ENCODE measurements at regions not wholly inside any gene's neighbourhood (a gene's known extent, or its start where the extent isn't known, plus 50 kb on each side); places are given as distances from the start of the nearest gene placed in this dataset.

- no peak for DNase-seq (ENCODE audit: low read depth)
These were observed 264.7 kb upstream of the KCNH8 start for GRCh38 chr3:18883571-18883970.

GRCh38 chr3:18880691-18881090, 267.6 kb upstream of the KCNH8 start:
- DNase-seq (ENCODE audit: low read depth): no peak

DNA sequence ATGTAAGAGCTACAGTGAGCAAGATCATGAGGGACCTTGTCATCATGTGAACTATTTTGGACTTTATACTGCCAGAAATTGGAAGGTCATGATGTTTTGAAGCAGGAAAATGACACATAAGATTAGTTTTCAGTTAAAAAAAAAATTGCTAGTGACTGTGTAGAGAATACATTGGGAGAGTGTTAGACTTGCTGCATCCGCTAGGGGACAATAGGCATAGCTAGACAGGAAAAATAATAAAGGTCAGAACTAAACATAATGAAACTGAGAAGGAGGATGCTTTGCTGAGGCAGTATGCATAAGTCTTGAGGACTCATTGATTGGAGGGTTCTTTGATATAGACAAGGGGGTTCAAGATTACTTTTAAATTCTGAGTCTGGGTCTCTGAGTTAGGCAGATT, 275.8 kb upstream of the KCNH8 start:
- no peak for DNase-seq (ENCODE audit: low read depth)

- no peak for DNase-seq (ENCODE audit: low read depth)
These were observed 277.7 kb upstream of the KCNH8 start for GRCh38 chr3:18870642-18871041.

DNA sequence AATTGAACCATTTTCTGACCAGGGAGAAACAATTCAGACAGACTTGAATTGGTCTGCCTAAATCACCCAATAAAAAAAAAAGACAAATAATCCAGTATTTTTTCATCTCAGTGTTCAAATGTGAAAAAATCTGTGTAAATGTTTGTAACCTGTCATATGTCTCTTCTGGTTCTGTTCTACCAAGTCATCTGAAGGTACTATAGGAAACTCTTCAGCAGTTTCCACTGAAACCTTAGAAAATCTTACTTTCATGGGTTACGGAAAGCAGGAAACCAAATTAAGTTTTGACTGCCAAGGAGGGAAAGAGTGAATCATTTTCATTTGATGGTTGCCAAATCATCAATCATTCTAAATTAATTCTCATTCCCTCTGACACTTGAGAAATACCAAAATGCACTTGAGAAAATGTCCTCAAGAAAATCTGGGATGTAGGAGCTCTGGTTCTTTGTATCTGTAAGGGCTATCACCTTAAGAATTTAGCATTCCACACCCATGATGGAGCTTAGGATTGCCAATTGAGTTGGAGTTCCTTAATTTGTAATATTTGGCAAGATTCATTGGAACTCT, 278.2 kb upstream of the KCNH8 start:
- no peak for DNase-seq (ENCODE audit: low read depth)

DNA sequence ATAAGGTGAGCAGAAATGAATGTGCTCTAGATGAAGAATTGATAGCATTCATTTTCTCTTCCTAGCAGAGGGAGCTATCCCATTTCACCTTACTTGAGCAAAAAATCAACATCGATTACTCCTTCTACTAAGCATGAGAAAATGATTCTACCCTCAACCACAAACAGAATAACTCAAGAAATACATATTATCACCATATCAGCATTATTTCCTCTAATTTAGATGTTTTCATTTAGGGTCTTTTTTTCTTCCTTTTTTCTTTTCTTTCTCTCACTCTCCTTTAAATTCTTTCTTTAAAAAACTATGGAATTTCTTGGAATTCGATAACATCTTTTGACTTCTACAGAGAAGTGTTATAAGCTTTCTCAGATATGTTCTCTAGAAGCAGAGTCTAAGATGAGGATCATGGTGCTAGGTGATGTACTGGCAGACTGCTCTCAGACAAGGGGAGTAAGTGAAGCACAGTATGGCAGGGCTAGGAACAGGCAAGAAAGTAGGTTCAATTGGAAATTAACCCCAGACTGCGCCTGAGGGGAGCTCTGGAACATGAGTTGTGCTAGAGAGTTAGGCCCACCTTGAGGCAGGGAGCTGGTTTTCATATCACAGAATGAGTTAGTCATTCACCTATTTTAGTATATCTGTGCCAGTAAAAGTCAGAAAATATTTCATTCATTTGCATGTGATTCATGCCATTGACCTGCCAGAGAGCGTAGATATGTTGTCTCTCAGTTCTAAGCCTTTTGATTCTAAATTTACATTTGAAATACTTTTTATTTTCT, 279.2 kb upstream of the KCNH8 start:
- no peak for DNase-seq (ENCODE audit: low read depth)

DNA sequence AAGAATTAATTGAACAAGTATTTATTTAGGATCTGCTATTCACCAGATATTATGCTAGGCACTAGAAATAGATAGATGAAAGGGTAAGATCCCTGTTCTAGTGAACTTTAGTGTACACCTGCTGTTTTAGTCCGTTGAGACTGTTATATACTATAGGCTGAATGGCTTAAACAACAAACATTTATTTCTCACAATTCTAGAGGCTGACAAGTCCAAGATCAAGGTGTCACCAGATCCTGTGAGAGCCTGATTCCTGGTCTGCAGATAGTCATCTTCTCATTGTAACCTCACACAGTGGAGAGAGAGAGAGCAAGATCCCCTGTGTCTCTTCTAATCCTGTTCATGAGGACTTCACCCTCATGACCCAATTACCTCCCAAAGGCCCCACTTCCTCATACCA, 281.4 kb upstream of the KCNH8 start:
- no peak for DNase-seq (ENCODE audit: low read depth)

DNA sequence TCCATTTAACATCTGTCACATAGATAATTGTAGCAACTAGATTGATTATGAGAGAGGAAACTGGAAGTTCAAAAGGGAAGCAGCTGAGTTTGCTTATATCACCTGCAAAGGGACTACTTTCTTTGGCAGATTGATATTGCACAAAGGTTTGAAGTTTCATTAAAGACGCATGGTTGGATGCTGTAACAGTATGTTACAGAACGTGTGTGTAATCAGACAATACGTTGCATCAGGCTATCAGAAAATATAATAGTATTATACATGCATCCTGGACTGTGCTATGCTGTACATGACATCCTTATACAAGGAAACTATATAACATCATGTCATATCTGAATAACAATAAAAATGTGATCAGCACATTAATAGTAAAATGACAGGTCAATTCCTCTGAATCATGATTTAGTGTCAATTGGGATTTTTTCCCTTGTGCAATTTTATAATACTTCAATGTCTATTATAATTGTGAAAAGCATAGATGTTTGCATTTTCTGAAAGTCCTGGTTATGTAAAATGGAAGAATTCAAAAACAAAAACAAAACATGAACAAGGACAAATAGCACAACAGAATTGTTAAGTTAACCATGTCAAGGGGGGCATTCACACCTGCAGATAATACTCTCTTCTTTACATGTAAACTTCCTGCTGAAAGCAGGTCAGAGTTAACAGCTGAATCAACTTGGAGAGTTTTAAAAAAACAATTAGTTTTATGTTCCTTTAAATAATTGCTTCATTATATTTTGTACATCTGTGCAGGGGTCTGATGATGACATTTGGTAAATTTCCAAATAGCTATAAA, 283.2 kb upstream of the KCNH8 start:
- no peak for DNase-seq (ENCODE audit: low read depth)

GRCh38 chr3:18862077-18862476, 286.2 kb upstream of the KCNH8 start:
- DNase-seq (ENCODE audit: low read depth): no peak

- DNase-seq (ENCODE audit: low read depth): no peak
These were observed 287.2 kb upstream of the KCNH8 start for GRCh38 chr3:18861137-18861536.

DNA sequence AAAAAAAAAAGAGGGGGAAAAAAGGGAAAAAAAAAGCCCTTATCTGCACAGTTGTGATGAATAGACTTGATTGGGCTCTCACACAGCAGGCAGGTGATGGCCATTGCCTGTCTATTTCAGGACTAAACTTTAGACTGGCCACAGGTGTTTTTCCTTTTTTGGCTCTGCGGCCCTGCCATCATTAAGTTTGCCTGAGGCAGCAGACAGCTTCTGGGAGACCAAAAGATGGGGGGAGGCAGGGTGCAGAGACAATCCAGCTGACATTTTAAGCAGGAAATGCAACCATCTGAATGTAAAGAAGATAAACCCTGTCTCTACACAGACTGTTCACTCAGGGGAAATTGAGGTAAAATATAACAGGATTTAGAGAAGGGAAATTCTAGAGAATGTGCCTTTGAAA, 295.0 kb upstream of the KCNH8 start:
- DNase-seq (ENCODE audit: low read depth): no peak

- DNase-seq (ENCODE audit: low read depth): no peak
These were observed 300.6 kb upstream of the KCNH8 start for GRCh38 chr3:18847583-18848197.

DNA sequence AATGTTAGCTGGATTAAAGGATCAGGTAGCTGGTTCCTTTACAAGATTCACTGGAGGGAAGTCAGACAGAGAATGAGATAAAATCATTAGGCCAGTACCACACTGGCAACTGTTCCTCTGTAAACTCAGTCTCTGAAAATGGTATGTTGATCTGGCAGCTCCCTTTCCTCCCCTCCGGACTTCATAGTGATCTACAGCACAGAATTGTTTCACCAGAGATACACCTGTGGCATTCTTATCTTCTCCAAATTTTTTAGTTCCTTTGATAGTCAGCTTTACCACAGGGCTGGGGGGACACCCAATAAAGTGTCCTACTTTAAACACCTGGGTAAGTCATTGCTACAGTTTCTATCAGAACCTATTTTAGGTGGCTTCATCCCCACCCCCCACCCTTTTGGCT, 304.3 kb upstream of the KCNH8 start:
- no peak for DNase-seq (ENCODE audit: low read depth)

DNA sequence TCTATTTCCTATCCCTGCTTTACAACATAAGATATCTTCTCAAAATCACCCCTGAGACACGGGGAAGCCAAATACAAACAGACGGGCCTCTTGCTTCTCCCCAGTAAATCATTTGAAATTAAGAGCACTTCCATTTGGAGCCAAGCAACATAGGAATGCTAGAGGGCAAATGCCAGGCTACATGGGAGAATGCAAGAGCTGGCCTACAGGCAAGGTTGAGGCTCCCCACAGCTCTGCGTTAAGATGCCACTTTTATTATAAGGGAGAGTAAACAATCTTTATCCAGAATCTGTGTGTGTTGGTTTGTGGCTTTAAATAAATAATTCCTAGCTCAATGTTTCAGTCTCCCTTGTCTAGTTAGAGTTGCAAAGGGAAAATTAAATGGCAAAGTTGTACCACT, 305.1 kb upstream of the KCNH8 start:
- DNase-seq (ENCODE audit: low read depth): no peak

- DNase-seq (ENCODE audit: low read depth): no peak
These were observed 306.6 kb upstream of the KCNH8 start for GRCh38 chr3:18841422-18842343.

DNA sequence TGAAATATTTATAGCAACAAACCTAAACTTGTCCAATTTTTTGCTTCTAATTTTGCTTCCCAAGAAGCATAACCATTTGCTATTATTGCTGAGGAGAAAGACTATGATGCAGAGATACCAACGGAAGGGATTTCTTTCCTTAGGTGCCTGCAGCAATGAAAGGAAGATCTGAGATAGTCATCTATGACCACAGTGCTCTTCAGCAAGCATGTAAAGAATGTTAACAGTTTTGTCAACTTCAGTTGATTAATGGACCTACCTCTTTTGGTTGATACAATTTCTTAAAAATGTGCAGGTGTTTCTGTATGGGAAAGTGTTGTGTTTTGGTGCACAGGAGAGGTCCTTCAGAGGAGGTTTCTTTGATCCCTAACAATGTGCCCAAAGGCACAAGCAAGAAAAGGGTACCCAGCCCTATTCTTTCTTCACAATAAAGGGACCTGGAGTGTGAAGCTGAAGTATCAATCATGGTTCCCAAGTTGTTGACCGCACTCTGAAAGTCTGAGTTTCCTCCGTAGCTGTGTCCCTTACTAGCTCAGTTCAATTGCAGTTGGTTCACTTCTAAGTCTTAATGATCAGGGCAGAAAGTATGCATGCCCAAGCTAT, 307.7 kb upstream of the KCNH8 start:
- no peak for DNase-seq (ENCODE audit: low read depth)

- no peak for DNase-seq (ENCODE audit: low read depth)
These were observed 309.6 kb upstream of the KCNH8 start for GRCh38 chr3:18838758-18839157.

DNA sequence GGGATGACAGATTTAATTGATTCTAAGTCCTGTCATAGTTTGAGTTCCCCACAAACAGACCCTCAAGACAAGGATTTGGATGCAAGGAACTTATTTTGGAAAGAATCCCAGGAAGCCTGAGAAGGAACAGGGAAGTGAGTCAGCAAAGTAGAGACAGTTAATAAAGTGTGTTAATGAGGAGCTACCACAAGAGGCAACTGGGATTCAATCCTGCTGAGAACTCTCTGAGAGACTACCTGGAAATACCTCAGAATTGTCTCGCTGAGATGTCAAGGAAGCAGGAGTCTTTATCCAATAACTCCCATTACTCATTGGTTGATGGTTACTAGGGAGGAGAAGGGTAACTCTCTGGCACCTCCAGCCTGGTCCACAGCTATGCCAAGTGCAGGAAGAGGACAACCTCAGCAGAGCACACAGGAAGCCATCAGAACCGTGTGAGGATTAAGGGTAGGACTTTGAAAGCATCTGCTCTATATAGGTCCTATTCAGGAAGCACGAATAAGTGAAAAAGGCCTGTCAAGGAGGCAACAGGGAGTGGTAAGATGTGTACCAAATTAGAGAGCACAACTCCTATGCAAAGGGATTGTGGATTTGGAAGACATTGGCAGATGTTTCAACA, 311.1 kb upstream of the KCNH8 start:
- DNase-seq (ENCODE audit: low read depth): no peak

DNA sequence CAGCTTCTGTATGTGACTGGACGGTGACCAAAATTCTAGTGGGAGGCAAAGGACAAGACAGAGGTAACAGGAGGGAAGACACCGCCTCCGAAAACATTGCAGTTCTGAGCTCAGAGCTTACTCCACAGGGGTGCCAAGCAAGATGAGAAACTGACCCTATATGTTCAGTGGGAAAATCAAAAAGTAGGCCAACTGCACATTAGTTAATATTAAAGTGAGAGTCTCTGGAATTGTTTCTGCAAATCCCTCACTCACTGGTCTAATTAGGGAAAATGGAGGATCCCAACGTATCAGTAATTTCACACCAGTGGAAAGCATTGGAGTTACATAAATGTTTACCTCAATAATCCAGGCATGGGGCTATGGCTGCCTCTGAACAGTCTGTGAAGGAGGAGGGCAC, 313.3 kb upstream of the KCNH8 start:
- no peak for DNase-seq (ENCODE audit: low read depth)

DNA sequence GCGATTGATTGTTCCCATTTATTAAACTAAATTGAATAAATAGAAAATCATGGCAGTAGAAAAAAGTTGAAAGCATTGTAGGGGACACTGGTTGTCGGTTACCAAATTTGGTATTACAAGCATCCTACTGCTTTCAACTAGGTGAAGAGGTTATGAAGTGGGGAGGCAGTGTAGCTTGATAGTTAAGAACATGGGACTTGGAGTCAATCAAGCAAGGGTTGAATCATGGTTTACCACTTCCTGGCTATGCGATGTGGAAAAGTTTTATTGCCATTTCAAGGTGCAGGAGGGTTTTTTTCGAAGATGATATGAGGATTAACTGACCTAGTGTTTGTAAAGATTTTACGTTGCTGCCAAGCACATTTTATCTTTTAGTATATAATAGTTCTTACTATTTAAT, 318.2 kb upstream of the KCNH8 start:
- DNase-seq (ENCODE audit: low read depth): no peak

- DNase-seq (ENCODE audit: low read depth): no peak
These were observed 319.7 kb upstream of the KCNH8 start for GRCh38 chr3:18828637-18829036.

All from T follicular helper cell (primary cell).